ENCODE measurements at regions not wholly inside any gene's neighbourhood (a gene's known extent, or its start where the extent isn't known, plus 50 kb on each side); places are given as distances from the start of the nearest gene placed in this dataset.

DNA sequence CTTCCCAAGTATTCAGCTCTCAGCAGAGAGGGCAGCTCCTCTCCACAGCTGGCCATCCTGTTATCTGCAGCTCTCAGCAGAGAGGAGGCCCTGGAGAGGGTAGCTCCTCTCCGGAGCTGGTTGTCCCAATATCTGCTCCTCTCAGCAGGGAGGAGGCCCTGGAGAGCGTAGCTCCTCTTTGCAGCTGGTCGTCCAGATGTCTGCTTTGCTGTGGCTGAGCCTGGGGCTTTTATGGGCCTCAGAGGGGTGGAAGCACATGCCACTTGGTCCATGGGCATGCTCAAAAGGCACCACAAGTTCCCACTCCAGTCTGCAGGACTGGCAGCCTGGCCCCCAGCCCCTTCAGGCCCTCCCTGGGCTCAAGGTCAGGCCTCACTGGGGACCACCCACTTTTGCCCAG is 314.3 kb downstream of the KCNJ2 start:
- Mint-ChIP-seq H3K4me1 (no peaks in the 10 kb centered on the region), H3K9me3 (peaks cover 2% of the 10 kb centered on the region), H3K36me3 (no peaks in the 10 kb centered on the region), H3K4me3 (no peak overlapping the region), H3K27ac (no peak overlapping the region), H3K27me3 (no peaks in the 10 kb centered on the region)
- DNase-seq = no peak
- no peak for ATAC-seq (ENCODE audit: low read depth)
- POLR2A ChIA-PET = no interaction called here

DNA sequence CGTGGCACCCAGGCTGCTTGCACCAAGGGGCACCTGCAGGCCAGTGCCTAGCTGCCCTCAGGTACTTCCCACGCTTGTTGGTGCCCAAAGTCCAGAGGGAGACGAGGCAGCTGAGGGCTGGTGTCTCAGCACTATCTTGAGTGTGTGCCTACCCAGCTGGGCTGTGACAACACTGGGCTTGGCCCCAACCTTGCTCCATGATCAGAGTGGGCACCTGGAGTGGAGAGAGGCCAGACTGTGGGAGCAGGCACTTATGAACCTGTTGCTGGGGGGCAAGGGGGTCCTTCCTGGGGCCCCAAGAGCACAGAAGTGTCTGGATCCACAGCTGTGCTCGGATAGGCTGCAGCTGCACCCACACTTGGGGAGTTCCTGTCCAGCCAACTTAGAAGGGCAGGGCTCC is 314.7 kb downstream of the KCNJ2 start:
- no peak for DNase-seq
- no peaks in the 10 kb centered on the region for H3K36me3 Mint-ChIP-seq
- no peaks in the 10 kb centered on the region for H3K27me3 Mint-ChIP-seq
- no peak overlapping the region for H3K27ac Mint-ChIP-seq
- H3K9me3 Mint-ChIP-seq = peaks cover 2% of the 10 kb centered on the region
- ATAC-seq (ENCODE audit: low read depth) = no peak
- POLR2A ChIA-PET = no interaction called here
- no peak overlapping the region for H3K4me3 Mint-ChIP-seq
- H3K4me1 Mint-ChIP-seq = no peaks in the 10 kb centered on the region

DNA sequence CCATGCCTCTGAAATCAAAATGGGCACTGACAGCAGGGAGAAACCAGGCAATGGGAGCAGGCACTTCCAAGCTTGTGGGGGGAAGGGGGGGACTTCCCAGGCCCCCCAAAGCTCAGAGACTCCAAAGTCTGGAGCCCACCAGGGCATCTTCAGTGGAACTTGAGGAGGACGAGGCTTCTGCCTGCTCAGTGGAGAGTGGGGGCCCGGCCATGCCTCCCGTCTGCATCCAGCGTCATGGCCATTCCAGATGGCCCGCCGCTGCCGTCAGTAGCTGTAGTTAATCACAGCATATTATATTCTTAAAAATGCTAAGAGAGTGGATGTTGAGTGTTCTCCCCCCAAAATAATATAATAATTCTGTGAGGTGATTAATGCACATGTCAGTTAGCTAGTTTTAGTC is 315.2 kb downstream of the KCNJ2 start:
- H3K4me3 Mint-ChIP-seq = no peak overlapping the region
- no peak overlapping the region for H3K27ac Mint-ChIP-seq
- DNase-seq (no peak), ATAC-seq (ENCODE audit: low read depth) (no peak)
- peaks cover 2% of the 10 kb centered on the region for H3K9me3 Mint-ChIP-seq
- H3K36me3 Mint-ChIP-seq = no peaks in the 10 kb centered on the region
- H3K27me3 Mint-ChIP-seq = no peaks in the 10 kb centered on the region
- POLR2A ChIA-PET = no interaction called here
- no peaks in the 10 kb centered on the region for H3K4me1 Mint-ChIP-seq

DNA sequence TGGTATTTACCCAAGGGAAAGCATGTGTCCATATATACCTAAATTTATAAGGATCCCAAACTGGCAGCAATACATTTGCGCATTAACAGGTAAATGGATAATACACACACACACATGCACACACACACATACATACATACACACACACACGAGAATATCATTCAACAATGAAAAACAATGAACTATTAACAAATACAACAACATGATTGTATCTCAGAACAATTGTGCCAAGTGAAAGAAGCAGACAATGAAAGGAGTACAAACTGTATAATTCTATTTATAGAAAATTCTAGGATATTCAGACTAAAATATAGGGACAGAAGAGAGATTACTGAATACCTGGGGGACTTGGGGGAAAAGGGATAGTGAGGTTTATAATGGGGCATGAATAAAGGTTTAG is 323.0 kb downstream of the KCNJ2 start:
- no peak for DNase-seq
- Mint-ChIP-seq H3K9me3 (no peaks in the 10 kb centered on the region), H3K4me3 (no peak overlapping the region), H3K4me1 (no peaks in the 10 kb centered on the region), H3K27me3 (no peaks in the 10 kb centered on the region), H3K27ac (no peak overlapping the region), H3K36me3 (no peaks in the 10 kb centered on the region)
- POLR2A ChIA-PET = no interaction called here
- no peak for ATAC-seq (ENCODE audit: low read depth)

DNA sequence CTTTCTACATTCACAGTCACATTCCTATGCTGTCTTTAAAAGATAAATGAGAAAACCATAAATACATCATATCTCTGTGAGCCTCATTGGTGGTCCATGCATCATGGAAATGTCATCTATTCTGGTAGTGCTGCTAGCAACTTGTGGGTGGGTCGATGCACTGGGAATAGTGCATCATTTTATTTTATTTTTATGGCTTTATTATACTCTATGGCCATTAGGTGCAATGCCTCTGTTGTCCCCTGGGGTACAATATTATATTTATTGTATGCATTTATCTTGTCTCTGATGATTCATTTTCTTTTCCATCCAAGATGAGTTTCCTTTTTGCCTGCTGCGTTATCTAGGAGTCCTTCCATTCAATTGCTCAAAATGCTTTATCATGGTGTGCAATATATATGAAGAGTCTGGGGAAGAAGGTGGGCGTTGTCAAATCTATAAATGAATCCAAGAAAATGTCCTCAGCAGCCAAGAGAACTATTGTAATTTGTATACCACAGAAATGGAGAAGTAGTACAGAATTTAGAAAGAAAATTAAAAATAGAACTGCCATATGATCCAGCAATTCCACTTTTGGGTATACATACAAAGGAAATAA is 324.0 kb downstream of the KCNJ2 start:
- no peaks in the 10 kb centered on the region for H3K4me1 Mint-ChIP-seq
- no peak for ATAC-seq (ENCODE audit: low read depth)
- no peaks in the 10 kb centered on the region for H3K36me3 Mint-ChIP-seq
- H3K27ac Mint-ChIP-seq = no peak overlapping the region
- H3K4me3 Mint-ChIP-seq = no peak overlapping the region
- no peaks in the 10 kb centered on the region for H3K27me3 Mint-ChIP-seq
- no peaks in the 10 kb centered on the region for H3K9me3 Mint-ChIP-seq
- DNase-seq = no peak
- POLR2A ChIA-PET = no interaction called here

DNA sequence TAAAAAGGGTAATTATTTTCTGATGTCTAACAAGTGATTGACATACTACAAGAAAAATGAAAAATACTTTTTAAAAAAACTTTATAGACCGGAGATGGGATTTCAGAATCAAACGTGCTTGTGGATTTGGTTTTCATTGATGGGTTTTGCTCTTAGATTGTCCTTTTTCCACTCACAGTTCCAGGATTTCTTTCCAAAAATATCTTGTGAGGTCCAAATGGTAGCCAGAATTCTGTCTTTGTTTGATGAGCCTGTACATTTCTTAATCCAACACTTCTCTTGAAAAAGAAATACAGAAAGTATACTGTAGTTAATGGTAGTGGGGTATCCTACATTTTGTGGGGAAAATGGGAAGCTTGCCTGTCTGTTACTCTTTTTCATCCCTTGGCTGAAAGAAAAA is 329.3 kb downstream of the KCNJ2 start:
- Mint-ChIP-seq H3K9me3 (no peaks in the 10 kb centered on the region), H3K27ac (no peak overlapping the region), H3K27me3 (no peaks in the 10 kb centered on the region), H3K4me1 (no peaks in the 10 kb centered on the region), H3K36me3 (no peaks in the 10 kb centered on the region), H3K4me3 (no peak overlapping the region)
- DNase-seq (no peak), ATAC-seq (ENCODE audit: low read depth) (no peak)
- POLR2A ChIA-PET = no interaction called here

- POLR2A ChIA-PET = no interaction called here
- Mint-ChIP-seq H3K27ac (no peak overlapping the region), H3K36me3 (no peaks in the 10 kb centered on the region), H3K9me3 (no peaks in the 10 kb centered on the region), H3K4me1 (no peaks in the 10 kb centered on the region), H3K4me3 (no peak overlapping the region), H3K27me3 (no peaks in the 10 kb centered on the region)
- ATAC-seq (ENCODE audit: low read depth) (no peak), DNase-seq (no peak)
Measured at GRCh38 chr17:70499067-70499786, 329.9 kb downstream of the KCNJ2 start.

- Mint-ChIP-seq H3K27me3 (no peaks in the 10 kb centered on the region), H3K36me3 (no peaks in the 10 kb centered on the region), H3K9me3 (no peaks in the 10 kb centered on the region), H3K4me3 (no peak overlapping the region), H3K27ac (no peak overlapping the region), H3K4me1 (no peaks in the 10 kb centered on the region)
- ATAC-seq (ENCODE audit: low read depth) = no peak
- DNase-seq = no peak
- POLR2A ChIA-PET = no interaction called here
Measured at GRCh38 chr17:70503449-70503848, 334.1 kb downstream of the KCNJ2 start.

DNA sequence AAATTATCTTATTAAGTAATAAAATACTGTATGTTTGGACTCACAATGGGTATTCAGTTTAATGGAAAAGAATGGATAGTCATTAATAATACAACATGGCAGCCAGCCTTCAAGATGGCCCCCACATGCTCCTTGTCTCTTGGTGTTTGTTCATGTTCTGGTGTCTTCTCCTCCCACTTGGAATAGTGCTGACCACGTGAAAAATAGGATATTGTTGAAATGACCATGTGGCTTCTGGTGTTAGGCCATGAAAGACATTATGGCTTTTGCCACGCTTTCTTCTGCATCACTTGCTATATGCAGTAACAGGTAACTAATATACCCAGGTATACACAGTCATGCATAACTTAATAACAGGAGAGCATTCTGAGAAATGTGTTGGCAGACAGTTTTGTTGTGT is 341.0 kb downstream of the KCNJ2 start:
- Mint-ChIP-seq H3K36me3 (no peaks in the 10 kb centered on the region), H3K9me3 (peaks cover 2% of the 10 kb centered on the region), H3K27ac (no peak overlapping the region), H3K4me1 (no peaks in the 10 kb centered on the region), H3K27me3 (no peaks in the 10 kb centered on the region), H3K4me3 (no peak overlapping the region)
- DNase-seq (no peak), ATAC-seq (ENCODE audit: low read depth) (no peak)
- POLR2A ChIA-PET = no interaction called here

DNA sequence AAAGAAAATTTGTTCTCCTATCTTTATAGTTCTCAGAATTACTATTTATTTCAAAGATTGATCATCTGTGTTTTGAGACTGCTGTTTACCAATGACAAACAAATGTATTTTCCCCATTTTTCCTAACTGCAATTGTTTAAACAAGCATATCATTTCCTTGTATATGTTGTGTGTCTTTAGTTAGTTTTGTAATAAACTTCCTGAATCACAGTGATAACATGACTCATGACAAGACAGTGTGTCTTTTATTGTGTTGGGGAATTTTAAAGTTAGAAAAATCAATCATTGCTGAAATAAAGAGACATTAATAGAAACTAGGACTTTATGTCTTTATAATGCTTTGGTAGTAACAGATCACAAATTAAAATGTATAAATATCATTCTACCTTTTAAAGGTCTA is 348.5 kb downstream of the KCNJ2 start:
- H3K9me3 Mint-ChIP-seq = no peaks in the 10 kb centered on the region
- H3K4me3 Mint-ChIP-seq = no peak overlapping the region
- no peak for ATAC-seq (ENCODE audit: low read depth)
- H3K36me3 Mint-ChIP-seq = no peaks in the 10 kb centered on the region
- no peaks in the 10 kb centered on the region for H3K4me1 Mint-ChIP-seq
- H3K27me3 Mint-ChIP-seq = no peaks in the 10 kb centered on the region
- DNase-seq = no peak
- no peak overlapping the region for H3K27ac Mint-ChIP-seq
- POLR2A ChIA-PET = no interaction called here

DNA sequence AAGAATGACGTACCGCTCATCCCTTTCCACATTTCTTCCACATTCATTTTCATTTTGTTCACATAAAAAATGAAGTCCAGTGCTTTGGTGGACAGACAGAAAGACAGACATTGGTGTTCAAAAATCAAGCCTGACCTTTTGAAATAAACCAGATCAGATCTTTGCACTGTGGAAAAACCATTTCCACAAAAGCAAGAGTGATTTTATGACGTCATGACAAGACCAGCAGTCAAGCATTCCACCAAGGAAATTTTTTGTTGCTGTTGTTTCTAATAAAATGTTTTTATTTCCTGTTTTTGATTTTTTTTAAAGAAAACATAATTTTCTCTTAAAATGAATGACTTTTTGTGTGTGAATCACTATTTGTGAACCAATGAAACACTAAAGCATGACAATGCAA is 350.0 kb downstream of the KCNJ2 start:
- DNase-seq (no peak), ATAC-seq (ENCODE audit: low read depth) (no peak)
- no peak overlapping the region for H3K27ac Mint-ChIP-seq
- H3K4me1 Mint-ChIP-seq = no peaks in the 10 kb centered on the region
- no peaks in the 10 kb centered on the region for H3K27me3 Mint-ChIP-seq
- H3K9me3 Mint-ChIP-seq = no peaks in the 10 kb centered on the region
- POLR2A ChIA-PET = no interaction called here
- no peaks in the 10 kb centered on the region for H3K36me3 Mint-ChIP-seq
- no peak overlapping the region for H3K4me3 Mint-ChIP-seq

DNA sequence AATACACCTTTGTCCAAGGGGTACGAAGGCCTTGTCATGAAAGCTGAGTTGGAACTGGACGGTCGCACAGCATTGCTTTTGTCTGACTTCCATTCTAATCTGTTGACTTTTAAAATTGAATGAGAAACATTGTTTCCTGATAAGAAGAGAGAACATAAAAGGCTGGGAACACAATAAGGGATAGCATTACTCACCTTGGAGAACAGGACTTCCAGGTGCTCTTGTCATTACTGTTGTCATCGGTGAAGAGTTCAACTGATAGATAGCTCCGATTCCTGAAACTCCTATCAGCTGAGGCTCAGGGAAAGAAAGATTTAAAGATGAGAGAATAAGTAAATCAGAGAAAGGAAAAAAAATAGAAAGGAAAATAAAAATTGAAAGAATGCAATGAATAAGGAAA is 351.1 kb downstream of the KCNJ2 start:
- Mint-ChIP-seq H3K27ac (no peak overlapping the region), H3K36me3 (no peaks in the 10 kb centered on the region), H3K9me3 (no peaks in the 10 kb centered on the region), H3K4me1 (no peaks in the 10 kb centered on the region), H3K4me3 (no peak overlapping the region), H3K27me3 (no peaks in the 10 kb centered on the region)
- DNase-seq (no peak), ATAC-seq (ENCODE audit: low read depth) (no peak)
- POLR2A ChIA-PET = no interaction called here

DNA sequence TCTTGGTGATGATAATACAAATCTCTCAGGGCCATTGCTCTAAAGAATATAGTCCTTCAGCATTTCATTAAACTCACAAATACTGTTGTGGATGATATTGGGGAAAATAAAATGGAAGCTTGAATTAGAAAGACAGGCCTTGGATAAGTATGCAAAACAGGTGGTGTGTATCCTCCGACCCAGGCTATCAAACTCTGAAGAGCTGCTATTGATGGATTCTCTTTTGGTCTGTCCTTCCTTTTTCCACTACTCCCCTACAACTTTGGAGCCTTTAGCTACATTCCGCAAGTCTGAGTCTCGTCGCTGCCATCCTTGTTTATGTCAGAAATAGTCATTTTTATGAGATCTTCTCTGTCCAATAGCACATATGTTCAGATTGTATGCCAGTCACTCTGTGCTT is 351.6 kb downstream of the KCNJ2 start:
- no peak for ATAC-seq (ENCODE audit: low read depth)
- H3K27ac Mint-ChIP-seq = no peak overlapping the region
- H3K27me3 Mint-ChIP-seq = no peaks in the 10 kb centered on the region
- DNase-seq = no peak
- POLR2A ChIA-PET = no interaction called here
- no peaks in the 10 kb centered on the region for H3K9me3 Mint-ChIP-seq
- no peak overlapping the region for H3K4me3 Mint-ChIP-seq
- H3K36me3 Mint-ChIP-seq = no peaks in the 10 kb centered on the region
- no peaks in the 10 kb centered on the region for H3K4me1 Mint-ChIP-seq

DNA sequence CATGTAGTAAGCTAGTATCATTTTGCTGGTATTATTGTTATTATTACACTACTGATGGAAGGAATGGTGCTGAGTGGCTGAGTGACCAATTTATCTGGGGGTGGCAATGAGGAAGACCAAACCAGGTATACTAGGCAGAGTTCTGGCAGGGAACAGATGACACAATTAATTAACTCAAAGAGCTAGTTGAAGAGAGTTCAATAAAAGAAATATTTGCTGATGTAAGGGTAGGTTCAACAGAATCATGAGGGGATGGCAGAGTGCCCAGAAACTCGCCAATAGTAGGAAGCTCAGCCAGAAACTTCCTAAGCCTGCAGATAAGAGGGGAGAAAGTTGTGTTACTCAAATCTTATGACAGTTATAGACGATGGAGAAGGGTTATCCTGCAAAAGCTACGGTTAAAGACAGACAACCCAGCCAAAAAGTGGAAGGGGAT is 352.5 kb downstream of the KCNJ2 start:
- H3K9me3 Mint-ChIP-seq = no peaks in the 10 kb centered on the region
- H3K4me1 Mint-ChIP-seq = no peaks in the 10 kb centered on the region
- DNase-seq (no peak), ATAC-seq (ENCODE audit: low read depth) (no peak)
- no peaks in the 10 kb centered on the region for H3K36me3 Mint-ChIP-seq
- POLR2A ChIA-PET = no interaction called here
- H3K27ac Mint-ChIP-seq = no peak overlapping the region
- no peaks in the 10 kb centered on the region for H3K27me3 Mint-ChIP-seq
- no peak overlapping the region for H3K4me3 Mint-ChIP-seq

DNA sequence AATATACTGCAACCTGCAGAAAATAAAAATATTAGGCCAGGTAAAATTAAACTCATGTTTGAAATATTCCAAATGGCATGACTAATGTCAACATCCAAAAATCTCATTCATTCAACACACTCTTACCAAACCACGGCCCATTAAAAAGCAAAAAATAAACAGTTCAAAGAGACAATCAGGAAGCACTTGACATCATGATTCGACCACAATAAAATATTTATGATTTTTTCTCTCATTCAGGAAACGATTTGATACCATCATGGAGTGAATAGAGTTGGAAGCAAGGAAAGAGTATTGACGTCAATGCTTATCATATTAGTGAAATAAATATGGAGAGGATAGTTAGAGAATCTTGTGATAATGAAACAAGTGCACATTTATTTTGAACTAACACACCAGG is 354.1 kb downstream of the KCNJ2 start:
- no peak overlapping the region for H3K27ac Mint-ChIP-seq

More for the DNA sequence above, 354.1 kb downstream of the KCNJ2 start:
- no peak for ATAC-seq (ENCODE audit: low read depth)
- H3K4me1 Mint-ChIP-seq = no peaks in the 10 kb centered on the region
- no peaks in the 10 kb centered on the region for H3K27me3 Mint-ChIP-seq
- no peak overlapping the region for H3K4me3 Mint-ChIP-seq
- no peaks in the 10 kb centered on the region for H3K9me3 Mint-ChIP-seq
- DNase-seq = no peak
- POLR2A ChIA-PET = no interaction called here
- H3K36me3 Mint-ChIP-seq = no peaks in the 10 kb centered on the region
